ENCODE measurements at regions not wholly inside any gene's neighbourhood (a gene's known extent, or its start where the extent isn't known, plus 50 kb on each side); places are given as distances from the start of the nearest gene placed in this dataset.

GRCh38 chr2:215685238-215685990 is 249.5 kb upstream of the FN1 start:
- WGBS, 2 donors, result 54 to 64% methylated on average over 1 of the region's 1 CpG
- ATAC-seq (no peak), DNase-seq (no peak)
- Histone ChIP-seq H3K27me3 (no peaks in the 10 kb centered on the region), H3K27ac (no peak overlapping the region), H3K4me1 (no peaks in the 10 kb centered on the region), H3K36me3 (replicated peaks in 1 of 2; ENCODE audit: insufficient read depth in 1 of 2, low read depth in 2 of 2) (no peaks in the 10 kb centered on the region), H3K4me3 (no peak overlapping the region), H3K9me3 (no peaks in the 10 kb centered on the region)
- TF ChIP-seq POLR2A (IDR thresholded peaks at IDR 0.05) (no peak), CTCF (IDR thresholded peaks at IDR 0.05) (no peak)
- intact Hi-C loops (cut with DNase I), result no loop called here

- 43 to 64% methylated on average over 4 of the region's 4 CpGs for WGBS, 2 donors
- H3K27me3 ChIP-seq, result no peaks in the 10 kb centered on the region
- no peak for ATAC-seq
- H3K36me3 ChIP-seq (replicated peaks in 1 of 2; ENCODE audit: insufficient read depth in 1 of 2, low read depth in 2 of 2), result no peaks in the 10 kb centered on the region
- no peak overlapping the region for H3K27ac ChIP-seq
- no peak for DNase-seq
- H3K4me1 ChIP-seq, result no peaks in the 10 kb centered on the region
- no peaks in the 10 kb centered on the region for H3K9me3 ChIP-seq
- no peak overlapping the region for H3K4me3 ChIP-seq
- TF ChIP-seq POLR2A (IDR thresholded peaks at IDR 0.05) (no peak), CTCF (IDR thresholded peaks at IDR 0.05) (no peak)
- intact Hi-C loops (cut with DNase I), result no loop called here
Measured at GRCh38 chr2:215684448-215685237, 248.8 kb upstream of the FN1 start.

- intact Hi-C loops (cut with DNase I), result no loop called here
- H3K27me3 ChIP-seq, result no peaks in the 10 kb centered on the region
- 45 to 46% methylated on average over 4 of the region's 4 CpGs for WGBS, 2 donors
- ATAC-seq (no peak), DNase-seq (no peak)
- H3K27ac ChIP-seq, result no peak overlapping the region
- no peak overlapping the region for H3K4me3 ChIP-seq
- TF ChIP-seq CTCF (IDR thresholded peaks at IDR 0.05) (no peak), POLR2A (IDR thresholded peaks at IDR 0.05) (no peak)
- H3K4me1 ChIP-seq, result no peaks in the 10 kb centered on the region
- no peaks in the 10 kb centered on the region for H3K9me3 ChIP-seq
- H3K36me3 ChIP-seq (replicated peaks in 1 of 2; ENCODE audit: insufficient read depth in 1 of 2, low read depth in 2 of 2), result no peaks in the 10 kb centered on the region
Measured at GRCh38 chr2:215683295-215683694, 247.4 kb upstream of the FN1 start.

- H3K36me3 ChIP-seq (replicated peaks in 1 of 2; ENCODE audit: insufficient read depth in 1 of 2, low read depth in 2 of 2), result no peaks in the 10 kb centered on the region
- DNase-seq (no peak), ATAC-seq (no peak)
- H3K27me3 ChIP-seq, result no peaks in the 10 kb centered on the region
- intact Hi-C loops (cut with DNase I), result no loop called here
- no peak overlapping the region for H3K27ac ChIP-seq
- 56 to 68% methylated on average over 4 of the region's 4 CpGs for WGBS, 2 donors
- no peak overlapping the region for H3K4me3 ChIP-seq
- H3K4me1 ChIP-seq, result no peaks in the 10 kb centered on the region
- H3K9me3 ChIP-seq, result no peaks in the 10 kb centered on the region
- TF ChIP-seq POLR2A (IDR thresholded peaks at IDR 0.05), result no peak
- no peak for TF ChIP-seq CTCF (IDR thresholded peaks at IDR 0.05)
Measured at GRCh38 chr2:215681799-215682596, 246.1 kb upstream of the FN1 start.

All from body of pancreas (tissue), 4 donors.